ENCODE measurements at regions not wholly inside any gene's neighbourhood (a gene's known extent, or its start where the extent isn't known, plus 50 kb on each side); places are given as distances from the start of the nearest gene placed in this dataset.

- intact Hi-C loops (cut with micrococcal nuclease; ENCODE audit: unreplicated experiment) (no loop called here), in situ Hi-C loops (cut with MboI) (no loop called here)
- ATAC-seq (no peak), DNase-seq (ENCODE audit: low read depth, low spot score) (no peak), FAIRE-seq (no peak)
- Histone ChIP-seq H3K9ac (ENCODE audit: control insufficient read depth, insufficient read depth, low read length) (no peak overlapping the region), H3K4me1 (ENCODE audit: control insufficient read depth, insufficient read depth, low read length) (no peaks in the 10 kb centered on the region), H3K27me3 (replicated peaks in 1 of 2; ENCODE audit: control insufficient read depth in 2 of 2, insufficient read depth in 2 of 2, low read length in 1 of 2) (no peaks in the 10 kb centered on the region), H2AFZ (ENCODE audit: control insufficient read depth, low read depth, low read length) (no peak overlapping the region), H3K36me3 (ENCODE audit: control insufficient read depth in 2 of 2, insufficient read depth in 2 of 2, low read length in 1 of 2) (no peaks in the 10 kb centered on the region), H3K79me2 (ENCODE audit: control insufficient read depth, insufficient read depth, low read length) (no peaks in the 10 kb centered on the region), H3K4me2 (ENCODE audit: control insufficient read depth, insufficient read depth) (no peak overlapping the region), H3K27ac (ENCODE audit: control insufficient read depth, insufficient read depth) (no peak overlapping the region), H3K4me3 (no peak overlapping the region), H3K9me3 (replicated peaks; ENCODE audit: control insufficient read depth, insufficient read depth, low read length) (no peaks in the 10 kb centered on the region), H4K20me1 (ENCODE audit: control insufficient read depth, insufficient read depth) (no peaks in the 10 kb centered on the region)
- ChIA-PET CTCF (no interaction called here), POLR2A (no interaction called here), SMC1A (ENCODE audit: uncharacterized antibody, unreplicated experiment) (no interaction called here), RAD21 (ENCODE audit: unreplicated experiment) (no interaction called here)
- BruUV-seq (replicated peaks): no TSS peak
- TF ChIP-seq JUND (IDR thresholded peaks at IDR 0.05; ENCODE audit: low read depth, low read length) (no peak), IKZF1 (conservative IDR thresholded peaks at IDR 0.05) (no peak), BMI1 (IDR thresholded peaks at IDR 0.05; ENCODE audit: borderline replicate concordance) (no peak), E2F4 (IDR thresholded peaks at IDR 0.05; ENCODE audit: low read depth, low read length) (no peak), YBX1 (IDR thresholded peaks at IDR 0.05) (no peak), NBN (IDR thresholded peaks at IDR 0.05) (no peak), STAT1 (conservative IDR thresholded peaks at IDR 0.05) (no peak), ZNF274 (IDR thresholded peaks at IDR 0.05; ENCODE audit: insufficient read depth, insufficient read length) (no peak), CBFB (IDR thresholded peaks at IDR 0.05; ENCODE audit: low read depth) (no peak), RCOR1 (conservative IDR thresholded peaks at IDR 0.05; ENCODE audit: low read depth, low read length) (no peak), BRCA1 (IDR thresholded peaks at IDR 0.05; ENCODE audit: low read depth, low read length) (no peak)
- TF ChIP-seq, protein P1, sequence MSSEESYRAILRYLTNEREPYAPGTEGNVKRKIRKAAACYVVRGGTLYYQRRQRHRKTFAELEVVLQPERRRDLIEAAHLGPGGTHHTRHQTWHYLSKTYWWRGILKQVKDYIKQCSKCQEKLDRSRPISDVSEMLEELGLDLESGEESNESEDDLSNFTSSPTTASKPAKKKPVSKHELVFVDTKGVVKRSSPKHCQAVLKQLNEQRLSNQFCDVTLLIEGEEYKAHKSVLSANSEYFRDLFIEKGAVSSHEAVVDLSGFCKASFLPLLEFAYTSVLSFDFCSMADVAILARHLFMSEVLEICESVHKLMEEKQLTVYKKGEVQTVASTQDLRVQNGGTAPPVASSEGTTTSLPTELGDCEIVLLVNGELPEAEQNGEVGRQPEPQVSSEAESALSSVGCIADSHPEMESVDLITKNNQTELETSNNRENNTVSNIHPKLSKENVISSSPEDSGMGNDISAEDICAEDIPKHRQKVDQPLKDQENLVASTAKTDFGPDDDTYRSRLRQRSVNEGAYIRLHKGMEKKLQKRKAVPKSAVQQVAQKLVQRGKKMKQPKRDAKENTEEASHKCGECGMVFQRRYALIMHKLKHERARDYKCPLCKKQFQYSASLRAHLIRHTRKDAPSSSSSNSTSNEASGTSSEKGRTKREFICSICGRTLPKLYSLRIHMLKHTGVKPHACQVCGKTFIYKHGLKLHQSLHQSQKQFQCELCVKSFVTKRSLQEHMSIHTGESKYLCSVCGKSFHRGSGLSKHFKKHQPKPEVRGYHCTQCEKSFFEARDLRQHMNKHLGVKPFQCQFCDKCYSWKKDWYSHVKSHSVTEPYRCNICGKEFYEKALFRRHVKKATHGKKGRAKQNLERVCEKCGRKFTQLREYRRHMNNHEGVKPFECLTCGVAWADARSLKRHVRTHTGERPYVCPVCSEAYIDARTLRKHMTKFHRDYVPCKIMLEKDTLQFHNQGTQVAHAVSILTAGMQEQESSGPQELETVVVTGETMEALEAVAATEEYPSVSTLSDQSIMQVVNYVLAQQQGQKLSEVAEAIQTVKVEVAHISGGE (CRISPR knock-in tag; IDR thresholded peaks at IDR 0.05): no peak
Observed at GRCh38 chr1:218869276-218869675, 304.4 kb upstream of the LYPLAL1 start.

Data from GM12878 (cell line).